NT2/D1 (cell line): ENCODE measurements at regions not wholly inside any gene's neighbourhood (a gene's known extent, or its start where the extent isn't known, plus 50 kb on each side); places are given as distances from the start of the nearest gene placed in this dataset.

Experiments
- SUZ12 ChIP-seq: IDR thresholded peaks from 2 replicates; pipeline ENCODE4 v1.6.1; 2011; ENCODE audit not compliant: insufficient read length, insufficient read depth; ENCODE audit errors: extremely low read depth
- YY1 ChIP-seq: IDR thresholded peaks from 2 replicates; pipeline ENCODE4 v1.6.1; 2011; ENCODE audit not compliant: insufficient read length, insufficient read depth
- ZNF274 ChIP-seq: IDR thresholded peaks from 2 replicates; pipeline ENCODE4 v1.6.1; 2011; ENCODE audit warnings: mild to moderate bottlenecking, low read depth, low read length

DNA sequence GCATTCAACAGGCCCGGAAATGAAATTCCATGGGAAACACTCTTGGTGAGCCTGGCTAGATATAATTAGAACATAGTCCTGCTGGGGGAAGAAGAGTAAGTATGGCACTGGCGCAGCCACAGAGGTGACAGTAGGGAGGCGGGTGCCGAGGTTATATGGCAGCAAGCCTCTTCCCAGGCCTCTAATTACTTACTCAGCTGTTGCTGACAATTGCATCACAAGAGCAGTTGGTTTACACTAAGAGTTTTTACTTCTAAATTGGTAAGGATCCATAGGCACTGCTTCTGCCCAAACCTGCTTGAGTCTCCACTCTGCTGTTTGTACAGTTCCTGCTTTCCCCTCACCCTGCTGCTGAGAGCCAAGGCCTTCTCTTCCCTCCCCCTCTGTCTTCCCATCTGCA is 93.3 kb upstream of the DUSP5 start:
- TF ChIP-seq YY1: no peak
- TF ChIP-seq SUZ12: no peak
- TF ChIP-seq ZNF274: no peak
